ENCODE measurements at regions not wholly inside any gene's neighbourhood (a gene's known extent, or its start where the extent isn't known, plus 50 kb on each side); places are given as distances from the start of the nearest gene placed in this dataset.

DNA sequence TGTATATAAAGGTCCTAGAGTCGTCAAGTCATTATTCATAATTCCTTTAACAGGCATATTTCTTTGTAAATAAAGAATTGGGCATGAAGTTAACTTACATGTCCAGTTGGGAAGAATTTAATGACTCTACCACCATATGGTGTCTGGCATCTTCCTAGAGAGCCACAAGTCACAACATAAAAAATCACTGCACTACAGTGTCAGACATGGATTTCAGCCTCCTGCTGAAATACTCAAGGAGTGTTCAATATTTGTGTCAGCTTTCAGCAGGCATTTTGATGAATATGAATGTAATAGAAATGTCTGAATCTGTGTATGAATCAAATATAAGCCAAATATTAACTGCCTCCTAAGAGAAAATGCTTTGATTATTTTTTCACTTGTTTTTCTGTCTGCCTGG is 91.9 kb upstream of the TMPRSS15 start:
- Histone ChIP-seq H3K9me3 (no peaks in the 10 kb centered on the region), H3K4me1 (no peaks in the 10 kb centered on the region), H3K27me3 (no peaks in the 10 kb centered on the region), H3K36me3 (no peaks in the 10 kb centered on the region), H3K4me3 (no peak overlapping the region), H3K27ac (no peak overlapping the region)
- ATAC-seq = no peak
- 91% methylated on average over 1 of the region's 1 CpG; no CpG with 5 or more reads in 1 of the 2 donors for WGBS, 2 donors (ENCODE audit: low coverage in 1 of 2)
- TF ChIP-seq POLR2AphosphoS5 (IDR thresholded peaks at IDR 0.05) (no peak), EP300 (IDR thresholded peaks at IDR 0.05) (no peak), POLR2A (IDR thresholded peaks at IDR 0.05) (no peak)
- TF ChIP-seq, protein P1, sequence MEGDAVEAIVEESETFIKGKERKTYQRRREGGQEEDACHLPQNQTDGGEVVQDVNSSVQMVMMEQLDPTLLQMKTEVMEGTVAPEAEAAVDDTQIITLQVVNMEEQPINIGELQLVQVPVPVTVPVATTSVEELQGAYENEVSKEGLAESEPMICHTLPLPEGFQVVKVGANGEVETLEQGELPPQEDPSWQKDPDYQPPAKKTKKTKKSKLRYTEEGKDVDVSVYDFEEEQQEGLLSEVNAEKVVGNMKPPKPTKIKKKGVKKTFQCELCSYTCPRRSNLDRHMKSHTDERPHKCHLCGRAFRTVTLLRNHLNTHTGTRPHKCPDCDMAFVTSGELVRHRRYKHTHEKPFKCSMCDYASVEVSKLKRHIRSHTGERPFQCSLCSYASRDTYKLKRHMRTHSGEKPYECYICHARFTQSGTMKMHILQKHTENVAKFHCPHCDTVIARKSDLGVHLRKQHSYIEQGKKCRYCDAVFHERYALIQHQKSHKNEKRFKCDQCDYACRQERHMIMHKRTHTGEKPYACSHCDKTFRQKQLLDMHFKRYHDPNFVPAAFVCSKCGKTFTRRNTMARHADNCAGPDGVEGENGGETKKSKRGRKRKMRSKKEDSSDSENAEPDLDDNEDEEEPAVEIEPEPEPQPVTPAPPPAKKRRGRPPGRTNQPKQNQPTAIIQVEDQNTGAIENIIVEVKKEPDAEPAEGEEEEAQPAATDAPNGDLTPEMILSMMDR (IDR thresholded peaks at IDR 0.05) = no peak

DNA sequence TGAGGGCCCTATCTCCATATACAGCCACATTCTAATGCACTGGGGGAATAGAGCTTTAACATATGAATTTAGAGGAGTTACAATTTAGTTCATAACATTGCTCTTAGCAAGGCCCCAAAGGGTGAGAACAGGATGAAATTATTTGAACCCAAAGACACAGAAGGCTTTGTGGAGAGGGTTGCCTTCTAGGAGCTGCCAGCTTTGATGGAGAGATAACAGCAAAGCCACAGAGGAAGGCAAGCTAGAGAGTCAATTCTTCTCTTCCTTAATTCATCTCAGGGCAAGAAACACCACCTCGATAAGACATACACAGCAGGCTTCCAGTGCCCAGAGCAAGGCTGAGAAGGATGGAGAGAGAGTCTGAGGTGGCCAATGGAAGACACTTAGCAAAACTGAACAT is 94.8 kb upstream of the TMPRSS15 start:
- TF ChIP-seq POLR2AphosphoS5 (IDR thresholded peaks at IDR 0.05) = no peak
- TF ChIP-seq, protein P1 (IDR thresholded peaks at IDR 0.05) = no peak
- no peak for TF ChIP-seq EP300 (IDR thresholded peaks at IDR 0.05)
- no peak for TF ChIP-seq POLR2A (IDR thresholded peaks at IDR 0.05)
- ATAC-seq = no peak
- 67 to 100% methylated on average over 1 of the region's 1 CpG for WGBS, 2 donors (ENCODE audit: low coverage in 1 of 2)
- Histone ChIP-seq H3K36me3 (no peaks in the 10 kb centered on the region), H3K4me3 (no peak overlapping the region), H3K9me3 (peaks cover 0 to 8% (median 0%) of the 10 kb centered on the region in 3 donors), H3K4me1 (no peaks in the 10 kb centered on the region), H3K27me3 (no peaks in the 10 kb centered on the region), H3K27ac (no peak overlapping the region)

DNA sequence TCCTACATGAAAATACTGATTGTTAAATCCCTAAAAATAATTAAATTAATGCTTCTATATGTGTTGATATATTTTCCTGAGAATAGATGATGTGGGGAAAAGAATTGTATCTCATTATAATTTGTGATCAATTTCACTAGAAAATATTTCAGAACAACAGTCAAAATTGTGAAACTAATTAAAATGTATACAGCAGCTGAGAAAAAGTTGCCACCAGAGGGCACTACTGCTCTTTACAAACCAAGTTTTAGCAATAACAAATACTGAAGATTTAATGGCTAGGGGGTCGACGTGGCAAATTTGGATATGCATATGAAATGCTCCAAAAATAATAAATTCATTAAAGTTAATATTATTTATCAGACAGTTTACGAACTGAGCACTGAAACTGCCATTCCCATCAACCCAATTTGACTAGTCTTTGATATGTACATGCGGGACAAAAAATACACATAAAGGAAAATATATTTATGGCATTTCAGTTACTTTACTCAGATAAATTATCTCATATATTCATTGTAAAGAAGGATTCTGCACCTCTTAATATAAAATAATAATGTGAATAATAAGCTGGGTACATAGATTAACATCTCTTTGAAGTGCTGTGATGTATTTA is 96.3 kb upstream of the TMPRSS15 start:
- TF ChIP-seq POLR2A (IDR thresholded peaks at IDR 0.05) = no peak
- no peak for TF ChIP-seq EP300 (IDR thresholded peaks at IDR 0.05)
- TF ChIP-seq, protein P1 (IDR thresholded peaks at IDR 0.05) = peak; percentile 25 to 63 (median 42)
- ATAC-seq = no peak
- no peaks in the 10 kb centered on the region for H3K27me3 ChIP-seq
- WGBS, 2 donors (ENCODE audit: low coverage in 1 of 2) = 20 to 29% methylated on average over 4 of the region's 4 CpGs
- H3K4me3 ChIP-seq = no peak overlapping the region
- peaks cover 0 to 16% (median 0%) of the 10 kb centered on the region in 3 donors for H3K9me3 ChIP-seq
- H3K4me1 ChIP-seq = no peaks in the 10 kb centered on the region
- H3K36me3 ChIP-seq = no peaks in the 10 kb centered on the region
- H3K27ac ChIP-seq = no peak overlapping the region

DNA sequence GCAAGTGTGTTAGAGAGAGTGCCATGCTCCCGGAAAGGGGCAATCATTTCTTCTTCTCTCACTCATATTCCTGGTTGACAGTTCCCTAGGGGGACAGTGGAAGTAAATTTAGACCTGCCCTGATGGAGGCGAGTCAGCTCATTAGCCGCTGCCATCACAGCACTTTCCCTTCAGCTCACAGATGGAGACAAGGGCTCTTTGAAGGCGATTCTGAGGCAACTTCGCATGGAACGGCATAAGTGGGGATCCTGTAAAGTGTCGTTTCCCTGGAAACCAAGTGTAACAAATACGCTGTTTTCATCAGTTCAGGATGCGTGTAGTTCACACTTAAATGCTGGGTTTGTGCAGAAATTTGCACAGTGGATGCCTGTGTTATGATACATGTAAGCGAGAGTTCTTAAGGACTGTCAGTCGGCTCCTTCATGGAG is 114.5 kb upstream of the TMPRSS15 start:
- Histone ChIP-seq H3K36me3 (no peaks in the 10 kb centered on the region), H3K27me3 (no peaks in the 10 kb centered on the region), H3K27ac (no peak overlapping the region), H3K4me3 (no peak overlapping the region), H3K9me3 (no peaks in the 10 kb centered on the region), H3K4me1 (no peaks in the 10 kb centered on the region)
- WGBS, 2 donors (ENCODE audit: low coverage in 1 of 2) = 76 to 86% methylated on average over 6 to 8 of the region's 11 CpGs
- TF ChIP-seq, protein P1 (IDR thresholded peaks at IDR 0.05) = no peak
- TF ChIP-seq EP300 (IDR thresholded peaks at IDR 0.05) = no peak
- TF ChIP-seq POLR2A (IDR thresholded peaks at IDR 0.05) = no peak
- no peak for TF ChIP-seq POLR2AphosphoS5 (IDR thresholded peaks at IDR 0.05)
- no peak for ATAC-seq

DNA sequence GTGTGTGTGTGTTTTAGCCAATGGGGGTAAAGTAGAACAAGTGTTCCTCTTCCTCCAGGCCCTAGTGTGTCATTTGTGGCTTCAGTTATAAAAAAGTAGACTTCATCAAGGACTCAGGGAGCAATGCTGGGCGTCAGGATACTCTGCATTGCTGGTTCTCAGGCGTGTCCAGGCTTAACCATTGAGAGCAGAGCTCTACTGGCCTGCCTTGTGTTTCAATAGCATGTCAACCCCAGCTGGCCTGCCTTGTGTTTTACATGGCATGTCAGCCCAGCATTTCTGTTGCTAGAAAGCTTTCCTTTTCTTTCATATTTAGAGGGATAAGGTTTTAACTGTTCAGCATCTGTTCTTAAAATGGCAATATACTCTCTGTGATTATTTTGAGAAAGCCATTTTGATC is 117.6 kb upstream of the TMPRSS15 start:
- H3K27me3 ChIP-seq = no peaks in the 10 kb centered on the region
- no peaks in the 10 kb centered on the region for H3K4me1 ChIP-seq
- no peak overlapping the region for H3K27ac ChIP-seq
- TF ChIP-seq POLR2A (IDR thresholded peaks at IDR 0.05) (no peak), POLR2AphosphoS5 (IDR thresholded peaks at IDR 0.05) (no peak), EP300 (IDR thresholded peaks at IDR 0.05) (no peak)
- TF ChIP-seq, protein P1 (IDR thresholded peaks at IDR 0.05) = no peak
- H3K4me3 ChIP-seq = no peak overlapping the region
- H3K36me3 ChIP-seq = no peaks in the 10 kb centered on the region
- 38% methylated on average over 2 of the region's 2 CpGs; no CpG with 5 or more reads in 1 of the 2 donors for WGBS, 2 donors (ENCODE audit: low coverage in 1 of 2)
- ATAC-seq = no peak
- no peaks in the 10 kb centered on the region for H3K9me3 ChIP-seq

Measured in gastroesophageal sphincter (tissue), 4 donors.